NCI-H2081 (cell line): ENCODE measurements at regions not wholly inside any gene's neighbourhood (a gene's known extent, or its start where the extent isn't known, plus 50 kb on each side); places are given as distances from the start of the nearest gene placed in this dataset.
"Not testable (repeated sequence)": the region's sequence is repeated elsewhere in the genome, so short reads cannot be mapped to it uniquely, and the experiment has no call there.

Experiments
- DNase-seq, 2 experiments: peaks; one replicate each; lab custom pipeline; 2025; lab: John Stamatoyannopoulos, UW

- no peak for DNase-seq
Observed at GRCh38 chr13:83730674-83731073, 151.6 kb downstream of the SLITRK1 start.

- DNase-seq = no peak
Observed at GRCh38 chr13:83722443-83722842, 159.8 kb downstream of the SLITRK1 start.

- DNase-seq = no peak
Observed at GRCh38 chr13:83716121-83716520, 166.2 kb downstream of the SLITRK1 start.

GRCh38 chr13:83714236-83714635 is 168.0 kb downstream of the SLITRK1 start:
- DNase-seq = no peak

- DNase-seq = no peak
Observed at GRCh38 chr13:83710133-83710515, 172.2 kb downstream of the SLITRK1 start.

GRCh38 chr13:83709426-83710132 is 172.7 kb downstream of the SLITRK1 start:
- DNase-seq = no peak

GRCh38 chr13:83702021-83702420 is 180.3 kb downstream of the SLITRK1 start:
- no peak for DNase-seq

- DNase-seq = no peak
Observed at GRCh38 chr13:83692800-83693199, 189.5 kb downstream of the SLITRK1 start.

GRCh38 chr13:83691966-83692365 is 190.3 kb downstream of the SLITRK1 start:
- DNase-seq = no peak

- no peak for DNase-seq
Observed at GRCh38 chr13:83681547-83681946, 200.7 kb downstream of the SLITRK1 start.

GRCh38 chr13:83677985-83678384 is 204.3 kb downstream of the SLITRK1 start:
- no peak for DNase-seq

- DNase-seq = no peak
Observed at GRCh38 chr13:83672612-83673011, 209.7 kb downstream of the SLITRK1 start.

GRCh38 chr13:83667606-83668005 is 214.7 kb downstream of the SLITRK1 start:
- DNase-seq = no peak

- DNase-seq = no peak
Observed at GRCh38 chr13:83666141-83666540, 216.1 kb downstream of the SLITRK1 start.

GRCh38 chr13:83657281-83657680 is 225.0 kb downstream of the SLITRK1 start:
- DNase-seq = no peak

GRCh38 chr13:83642617-83643016 is 239.7 kb downstream of the SLITRK1 start:
- not testable (repeated sequence) for DNase-seq

GRCh38 chr13:83634601-83635000 is 247.7 kb downstream of the SLITRK1 start:
- no peak for DNase-seq

- DNase-seq = no peak
Observed at GRCh38 chr13:83633746-83634145, 248.5 kb downstream of the SLITRK1 start.

- no peak for DNase-seq
Observed at GRCh38 chr13:83622422-83622784, 259.9 kb downstream of the SLITRK1 start.

GRCh38 chr13:83621765-83622421 is 260.4 kb downstream of the SLITRK1 start:
- DNase-seq = no peak

- no peak for DNase-seq
Observed at GRCh38 chr13:83620530-83621220, 261.6 kb downstream of the SLITRK1 start.

GRCh38 chr13:83618966-83619365 is 263.3 kb downstream of the SLITRK1 start:
- DNase-seq = peak; percentile 51 to 86

GRCh38 chr13:83613524-83613923 is 268.8 kb downstream of the SLITRK1 start:
- DNase-seq = no peak
